ENCODE measurements at regions not wholly inside any gene's neighbourhood (a gene's known extent, or its start where the extent isn't known, plus 50 kb on each side); places are given as distances from the start of the nearest gene placed in this dataset.

GRCh38 chr22:47654922-47655491, 892.6 kb downstream of the TBC1D22A start:
- no peak overlapping the region for H3K27ac ChIP-seq (replicated peaks)
- no peak for DNase-seq (ENCODE audit: low read depth in 1 of 2, low spot score in 1 of 2)
- TF ChIP-seq GABPA (IDR thresholded peaks at IDR 0.05; ENCODE audit: low read depth) = no peak
- no peak for TF ChIP-seq SPI1 (IDR thresholded peaks at IDR 0.05; ENCODE audit: borderline replicate concordance, low read depth)
- TF ChIP-seq CTCF (IDR thresholded peaks at IDR 0.05; ENCODE audit: insufficient read depth, low read length) = no peak
- no peak for TF ChIP-seq POLR2AphosphoS5 (IDR thresholded peaks at IDR 0.05; ENCODE audit: low read depth)
- no peak for TF ChIP-seq REST (IDR thresholded peaks at IDR 0.05; ENCODE audit: insufficient replicate concordance, low read depth)
- no peak overlapping the region for H3K4me3 ChIP-seq (replicated peaks; ENCODE audit: insufficient read depth, low read length)
- no peaks in the 10 kb centered on the region for H3K27me3 ChIP-seq (ENCODE audit: insufficient read depth, poor library complexity, severe bottlenecking)

DNA sequence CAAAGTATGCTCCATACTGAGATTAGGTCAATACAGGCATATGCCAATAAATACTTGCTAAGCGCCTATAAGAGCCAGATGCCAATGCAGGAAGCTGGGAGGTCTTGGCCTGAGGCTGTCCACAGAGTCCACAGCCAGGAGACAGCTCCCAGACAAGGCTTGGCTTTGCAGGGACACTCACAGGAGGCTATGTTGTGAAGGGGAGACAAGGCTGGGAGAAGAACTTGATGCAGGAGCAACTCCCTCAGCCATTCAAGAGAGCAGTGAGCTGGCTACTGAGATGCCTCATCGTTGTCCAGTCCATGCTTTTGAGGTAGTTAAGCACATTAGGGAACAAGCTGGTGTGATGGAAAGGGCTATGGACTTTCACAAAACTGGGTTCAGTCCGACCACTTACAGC, 891.5 kb downstream of the TBC1D22A start:
- no peak for TF ChIP-seq CTCF (IDR thresholded peaks at IDR 0.05; ENCODE audit: insufficient read depth, low read length)
- TF ChIP-seq REST (IDR thresholded peaks at IDR 0.05; ENCODE audit: insufficient replicate concordance, low read depth) = no peak
- no peak for TF ChIP-seq SPI1 (IDR thresholded peaks at IDR 0.05; ENCODE audit: borderline replicate concordance, low read depth)
- TF ChIP-seq POLR2AphosphoS5 (IDR thresholded peaks at IDR 0.05; ENCODE audit: low read depth) = no peak
- TF ChIP-seq GABPA (IDR thresholded peaks at IDR 0.05; ENCODE audit: low read depth) = no peak
- Histone ChIP-seq H3K4me3 (replicated peaks; ENCODE audit: insufficient read depth, low read length) (no peak overlapping the region), H3K27me3 (ENCODE audit: insufficient read depth, poor library complexity, severe bottlenecking) (no peaks in the 10 kb centered on the region), H3K27ac (replicated peaks) (no peak overlapping the region)
- DNase-seq (ENCODE audit: low read depth in 1 of 2, low spot score in 1 of 2) = no peak

GRCh38 chr22:47651216-47651987, 889.0 kb downstream of the TBC1D22A start:
- Histone ChIP-seq H3K27ac (replicated peaks) (no peak overlapping the region), H3K4me3 (replicated peaks; ENCODE audit: insufficient read depth, low read length) (no peak overlapping the region), H3K27me3 (ENCODE audit: insufficient read depth, poor library complexity, severe bottlenecking) (no peaks in the 10 kb centered on the region)
- no peak for DNase-seq (ENCODE audit: low read depth in 1 of 2, low spot score in 1 of 2)
- TF ChIP-seq GABPA (IDR thresholded peaks at IDR 0.05; ENCODE audit: low read depth) (no peak), POLR2AphosphoS5 (IDR thresholded peaks at IDR 0.05; ENCODE audit: low read depth) (no peak), CTCF (IDR thresholded peaks at IDR 0.05; ENCODE audit: insufficient read depth, low read length) (no peak), SPI1 (IDR thresholded peaks at IDR 0.05; ENCODE audit: borderline replicate concordance, low read depth) (no peak), REST (IDR thresholded peaks at IDR 0.05; ENCODE audit: insufficient replicate concordance, low read depth) (no peak)

Measured in HL-60 (cell line).